ENCODE measurements at regions not wholly inside any gene's neighbourhood (a gene's known extent, or its start where the extent isn't known, plus 50 kb on each side); places are given as distances from the start of the nearest gene placed in this dataset.

GRCh38 chr2:42856106-42856860 is 63.9 kb upstream of the HAAO start:
- no peak for TF ChIP-seq TAF1 (IDR thresholded peaks at IDR 0.05; ENCODE audit: borderline replicate concordance, insufficient read depth, low read length)
- no peak for TF ChIP-seq FOXP2 (optimal IDR thresholded peaks at IDR 0.05; ENCODE audit: borderline replicate concordance, extremely low read depth, extremely low read length, insufficient read depth)
- TF ChIP-seq SIN3A (IDR thresholded peaks at IDR 0.05; ENCODE audit: borderline replicate concordance, insufficient read depth, low read length): no peak
- no peak for TF ChIP-seq REST (IDR thresholded peaks at IDR 0.05; ENCODE audit: insufficient read depth in 1 of 2, low read depth in 2 of 2, low read length in 2 of 2)
- TF ChIP-seq POLR2AphosphoS5 (IDR thresholded peaks at IDR 0.05; ENCODE audit: low read depth, low read length): no peak

GRCh38 chr2:42855221-42855970 is 63.0 kb upstream of the HAAO start:
- TF ChIP-seq FOXP2 (optimal IDR thresholded peaks at IDR 0.05; ENCODE audit: borderline replicate concordance, extremely low read depth, extremely low read length, insufficient read depth) (no peak), SIN3A (IDR thresholded peaks at IDR 0.05; ENCODE audit: borderline replicate concordance, insufficient read depth, low read length) (no peak), TAF1 (IDR thresholded peaks at IDR 0.05; ENCODE audit: borderline replicate concordance, insufficient read depth, low read length) (no peak), REST (IDR thresholded peaks at IDR 0.05; ENCODE audit: insufficient read depth in 1 of 2, low read depth in 2 of 2, low read length in 2 of 2) (no peak), POLR2AphosphoS5 (IDR thresholded peaks at IDR 0.05; ENCODE audit: low read depth, low read length) (no peak)

- TF ChIP-seq REST (IDR thresholded peaks at IDR 0.05; ENCODE audit: insufficient read depth in 1 of 2, low read depth in 2 of 2, low read length in 2 of 2) (no peak), TAF1 (IDR thresholded peaks at IDR 0.05; ENCODE audit: borderline replicate concordance, insufficient read depth, low read length) (no peak), POLR2AphosphoS5 (IDR thresholded peaks at IDR 0.05; ENCODE audit: low read depth, low read length) (no peak), SIN3A (IDR thresholded peaks at IDR 0.05; ENCODE audit: borderline replicate concordance, insufficient read depth, low read length) (no peak), FOXP2 (optimal IDR thresholded peaks at IDR 0.05; ENCODE audit: borderline replicate concordance, extremely low read depth, extremely low read length, insufficient read depth) (no peak)
Observed at GRCh38 chr2:42854207-42854818, 61.9 kb upstream of the HAAO start.

- TF ChIP-seq TAF1 (IDR thresholded peaks at IDR 0.05; ENCODE audit: borderline replicate concordance, insufficient read depth, low read length): no peak
Observed at GRCh38 chr2:42853549-42854206, 61.3 kb upstream of the HAAO start.

GRCh38 chr2:42852798-42853197 is 60.4 kb upstream of the HAAO start:
- no peak for TF ChIP-seq FOXP2 (optimal IDR thresholded peaks at IDR 0.05; ENCODE audit: borderline replicate concordance, extremely low read depth, extremely low read length, insufficient read depth)

Data from PFSK-1 (cell line).